HFF-Myc (cell line): ENCODE measurements at regions not wholly inside any gene's neighbourhood (a gene's known extent, or its start where the extent isn't known, plus 50 kb on each side); places are given as distances from the start of the nearest gene placed in this dataset.
"Not testable (repeated sequence)": the region's sequence is repeated elsewhere in the genome, so short reads cannot be mapped to it uniquely, and the experiment has no call there.

ENCODE experiments used
- DNase-seq: peaks from one replicate; pipeline ENCODE4 v3.0.0-alpha.2; 2011; ENCODE audit warnings: low read depth; ENCODE audit errors: extremely low read depth
- H3K4me3 ChIP-seq: replicated peaks from 2 replicates; pipeline ENCODE4 v1.5.1; 2011; ENCODE audit warnings: low read depth, mild to moderate bottlenecking, control low read depth, low read length
- TF ChIP-seq, protein P1 (sequence below): IDR thresholded peaks from 2 replicates; pipeline ENCODE4 v1.5.1; 2012; ENCODE audit warnings: mild to moderate bottlenecking, low read depth, low read length, control low read depth; ENCODE audit errors: missing control alignments

DNA sequence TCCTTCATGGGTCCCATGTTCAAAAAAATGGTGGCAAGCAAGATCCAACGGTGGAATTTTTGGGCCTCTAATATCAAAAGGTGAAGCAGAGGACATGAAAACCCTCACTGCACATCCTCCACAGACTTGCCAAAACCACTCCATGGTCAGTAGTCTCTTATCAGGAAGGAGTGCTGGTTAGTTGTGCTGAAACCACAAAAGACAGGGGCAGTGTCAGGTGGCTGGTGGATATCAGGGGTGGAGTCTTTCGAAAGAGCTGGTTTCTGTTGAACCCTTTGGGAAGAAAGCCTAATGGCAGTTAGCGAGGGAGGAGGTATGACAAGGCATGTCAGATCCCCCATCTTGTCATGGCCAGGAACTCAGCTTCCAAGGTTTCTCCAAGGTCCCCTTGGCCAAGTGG, 395.9 kb upstream of the CAMK1G start:
- H3K4me3 ChIP-seq = no peak overlapping the region
- TF ChIP-seq, protein P1, sequence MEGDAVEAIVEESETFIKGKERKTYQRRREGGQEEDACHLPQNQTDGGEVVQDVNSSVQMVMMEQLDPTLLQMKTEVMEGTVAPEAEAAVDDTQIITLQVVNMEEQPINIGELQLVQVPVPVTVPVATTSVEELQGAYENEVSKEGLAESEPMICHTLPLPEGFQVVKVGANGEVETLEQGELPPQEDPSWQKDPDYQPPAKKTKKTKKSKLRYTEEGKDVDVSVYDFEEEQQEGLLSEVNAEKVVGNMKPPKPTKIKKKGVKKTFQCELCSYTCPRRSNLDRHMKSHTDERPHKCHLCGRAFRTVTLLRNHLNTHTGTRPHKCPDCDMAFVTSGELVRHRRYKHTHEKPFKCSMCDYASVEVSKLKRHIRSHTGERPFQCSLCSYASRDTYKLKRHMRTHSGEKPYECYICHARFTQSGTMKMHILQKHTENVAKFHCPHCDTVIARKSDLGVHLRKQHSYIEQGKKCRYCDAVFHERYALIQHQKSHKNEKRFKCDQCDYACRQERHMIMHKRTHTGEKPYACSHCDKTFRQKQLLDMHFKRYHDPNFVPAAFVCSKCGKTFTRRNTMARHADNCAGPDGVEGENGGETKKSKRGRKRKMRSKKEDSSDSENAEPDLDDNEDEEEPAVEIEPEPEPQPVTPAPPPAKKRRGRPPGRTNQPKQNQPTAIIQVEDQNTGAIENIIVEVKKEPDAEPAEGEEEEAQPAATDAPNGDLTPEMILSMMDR = no peak
- DNase-seq = no peak

DNA sequence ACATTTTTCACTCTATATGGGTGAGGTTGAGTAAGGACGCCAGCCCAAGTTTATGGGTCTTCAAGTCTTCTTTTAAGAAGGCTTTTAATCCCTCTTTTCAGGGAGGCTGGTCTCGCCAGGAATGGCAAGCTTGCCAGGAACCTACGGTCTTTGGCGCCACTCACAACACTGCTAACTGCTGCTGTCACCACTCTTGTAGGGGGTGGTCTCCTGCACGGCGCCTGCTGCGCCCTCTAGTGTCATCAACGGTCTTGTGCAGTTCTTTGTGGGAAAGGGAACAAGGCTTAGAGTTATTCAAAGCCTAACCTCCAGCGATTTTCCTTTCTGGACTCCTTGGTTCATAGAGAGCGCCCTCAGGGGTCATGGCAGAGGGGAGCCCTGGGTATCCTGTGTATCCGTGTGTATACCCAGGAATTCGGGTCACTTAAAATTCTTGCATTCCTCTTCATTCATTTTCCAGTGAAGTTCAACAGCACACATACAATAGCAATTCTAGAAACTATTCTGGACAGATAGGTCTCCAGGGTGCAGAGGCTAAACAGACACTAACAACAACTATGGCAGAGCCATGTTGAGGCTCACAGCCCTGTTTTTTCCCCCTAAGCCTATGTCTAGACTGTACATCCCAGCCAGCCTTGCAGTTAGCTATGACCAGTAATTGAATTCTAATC, 392.8 kb upstream of the CAMK1G start:
- DNase-seq = peak; percentile 25
- no peak overlapping the region for H3K4me3 ChIP-seq
- TF ChIP-seq, protein P1 = peak; percentile 85

DNA sequence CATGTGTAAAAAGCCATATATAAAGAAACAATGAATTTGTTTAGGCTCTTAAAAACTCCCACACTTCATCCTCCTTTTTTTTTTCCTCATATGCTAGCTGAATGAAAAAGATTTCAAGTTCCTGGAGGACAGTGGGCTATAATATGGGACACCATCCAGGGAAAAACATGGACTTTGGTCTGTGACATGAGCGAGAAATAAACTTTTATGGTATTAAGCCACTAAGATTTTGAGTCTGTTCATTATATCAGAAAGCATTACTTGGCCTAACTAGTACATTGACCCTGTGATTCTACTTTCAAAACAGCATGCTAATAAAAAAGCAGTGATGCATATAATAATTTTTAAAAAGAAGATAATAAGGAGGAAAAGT, 392.3 kb upstream of the CAMK1G start:
- TF ChIP-seq, protein P1 = no peak
- no peak overlapping the region for H3K4me3 ChIP-seq
- no peak for DNase-seq

DNA sequence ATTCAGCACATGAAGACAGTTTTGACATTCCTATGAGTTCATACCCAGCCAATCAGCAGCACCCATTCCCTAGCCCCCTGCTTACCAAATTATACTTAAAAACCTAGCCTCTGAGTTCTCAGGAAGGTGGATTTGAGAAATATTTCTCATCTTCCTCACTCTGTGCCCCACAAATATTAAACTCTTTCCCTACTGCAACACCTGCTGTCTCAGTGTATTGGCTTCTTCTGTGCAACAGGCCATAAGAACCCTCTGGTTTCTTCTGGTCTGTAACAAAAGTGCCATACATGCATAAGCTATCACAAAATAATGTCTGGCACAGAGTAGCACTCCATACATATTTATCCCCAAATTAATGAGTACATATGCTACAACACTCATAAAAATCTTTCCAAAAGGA, 387.4 kb upstream of the CAMK1G start:
- no peak for DNase-seq
- TF ChIP-seq, protein P1 = no peak
- no peak overlapping the region for H3K4me3 ChIP-seq

DNA sequence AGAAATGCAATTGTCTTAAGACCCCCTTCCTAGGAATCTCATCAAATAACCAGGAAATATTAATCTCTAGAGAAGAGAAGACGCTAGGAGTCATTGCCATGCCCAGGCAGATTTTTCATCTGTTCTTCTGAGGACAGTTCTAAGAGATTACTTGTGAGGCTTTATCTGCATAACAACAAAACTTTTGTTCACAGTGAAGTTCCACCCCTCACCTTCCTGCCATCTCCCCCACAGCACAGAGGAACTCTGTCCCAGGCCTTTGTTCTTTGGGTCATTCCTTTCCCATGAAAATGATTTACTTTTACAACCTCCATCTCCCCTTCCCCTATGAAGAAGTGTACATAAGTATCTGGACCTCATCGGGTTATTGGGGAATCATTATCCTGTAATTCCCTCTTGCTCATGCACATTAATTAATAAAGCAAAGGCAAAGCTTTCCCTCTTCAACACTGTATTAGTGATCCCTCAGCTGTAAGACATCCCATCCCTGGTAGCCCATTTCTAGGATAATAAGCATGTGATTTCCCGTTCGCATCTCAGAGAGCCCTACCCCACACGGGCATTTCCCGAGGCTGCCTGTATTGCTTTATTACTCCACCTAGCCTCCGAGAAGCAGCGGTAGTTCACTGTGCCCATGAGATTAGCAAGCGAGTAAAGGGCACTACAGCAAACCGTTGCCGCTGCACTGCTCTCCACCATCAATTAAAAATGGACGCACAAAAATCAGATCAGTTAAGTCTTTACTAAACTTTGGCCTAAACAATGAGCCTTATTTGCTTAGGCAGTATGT, 384.4 kb upstream of the CAMK1G start:
- TF ChIP-seq, protein P1 = no peak
- no peak for DNase-seq
- H3K4me3 ChIP-seq = no peak overlapping the region

DNA sequence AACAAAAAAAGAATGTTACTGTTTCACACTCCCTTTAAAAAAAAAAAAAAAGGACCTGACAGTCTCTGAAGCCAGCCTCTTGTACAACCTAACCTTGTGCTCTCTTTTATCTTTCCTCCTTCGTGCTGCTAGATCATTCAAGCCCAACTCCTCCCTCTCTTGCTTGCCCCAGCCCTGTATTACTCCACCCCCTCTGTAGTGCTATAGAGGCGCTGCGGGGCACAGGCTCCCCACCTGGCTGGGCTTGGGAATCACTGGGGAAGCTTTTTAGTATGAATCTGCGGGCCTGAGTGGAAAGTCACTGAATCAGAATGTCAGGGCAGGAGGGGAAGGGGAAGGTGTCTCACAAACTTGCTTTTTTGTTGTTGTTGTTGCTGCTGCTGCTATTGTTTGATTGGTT, 383.7 kb upstream of the CAMK1G start:
- TF ChIP-seq, protein P1 = no peak
- no peak for DNase-seq
- H3K4me3 ChIP-seq = no peak overlapping the region

DNA sequence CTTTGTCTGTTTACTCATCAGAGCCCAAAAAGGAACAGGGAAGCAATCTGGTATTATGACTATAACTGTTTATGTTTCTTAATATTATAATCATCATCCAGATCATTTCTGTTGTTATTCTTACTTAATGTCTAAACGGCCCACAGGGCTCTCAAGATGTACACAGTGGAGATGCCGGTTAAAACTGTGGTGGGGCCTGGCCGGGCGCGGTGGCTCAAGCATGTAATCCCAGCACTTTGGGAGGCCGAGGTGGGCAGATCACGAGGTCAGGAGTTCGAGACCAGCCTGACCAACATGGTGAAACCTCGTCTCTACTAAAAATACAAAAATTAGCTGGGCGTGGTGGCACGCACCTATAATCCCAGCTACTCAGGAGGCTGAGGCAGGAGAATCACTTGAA, 381.2 kb upstream of the CAMK1G start:
- not testable (repeated sequence) for H3K4me3 ChIP-seq, DNase-seq
